Transverse colon (tissue), 4 donors: ENCODE measurements at regions not wholly inside any gene's neighbourhood (a gene's known extent, or its start where the extent isn't known, plus 50 kb on each side); places are given as distances from the start of the nearest gene placed in this dataset.

Experiments used
- DNase-seq: peaks from one replicate; pipeline ENCODE4 v3.0.0-alpha.2; 2019
- H3K27ac ChIP-seq, 4 donors: fragments of 200-600 bp; sonication (generic); 2 replicates each; pipeline ENCODE4 v1.5.1; 2016 to 2018; ENCODE audit warnings: inconsistent platforms in 4 of 4
- H3K27me3 ChIP-seq: fragments of 200-600 bp; sonication (generic); 2 replicates; pipeline ENCODE4 v1.5.1; 2017; ENCODE audit warnings: inconsistent platforms
- H3K36me3 ChIP-seq, 4 donors: fragments of 200-600 bp; sonication (generic); 2 replicates each; pipeline ENCODE4 v1.5.1; 2017 to 2019; ENCODE audit warnings: inconsistent platforms in 4 of 4
- H3K4me1 ChIP-seq, 4 donors: fragments of 200-600 bp; sonication (generic); 2 replicates each; pipeline ENCODE4 v1.5.1; 2017 to 2020; ENCODE audit warnings: inconsistent platforms in 4 of 4
- H3K4me3 ChIP-seq, 4 donors: fragments of 200-600 bp; sonication (generic); 1 replicate in 1 of 4; 2 replicates in 3 of 4; pipeline versions ENCODE4 v1.5.1 to v1.6.1; 2017 to 2019; ENCODE audit warnings: inconsistent platforms in 4 of 4
- H3K9me3 ChIP-seq, 2 donors: fragments of 200-600 bp; sonication (generic); 2 replicates each; pipeline ENCODE4 v1.5.1; 2017 to 2019; ENCODE audit warnings: inconsistent platforms in 2 of 2
- EP300 ChIP-seq: sonication (generic); formaldehyde crosslinking; IDR thresholded peaks from one replicate; pipeline ENCODE4 v1.6.1; 2017; ENCODE audit warnings: antibody characterized with exemption, low read depth
- POLR2A ChIP-seq: fragments of 450-650 bp; IDR thresholded peaks from one replicate; pipeline ENCODE4 v1.6.1; 2016; ENCODE audit warnings: antibody characterized with exemption, mild to moderate bottlenecking, moderate library complexity
- POLR2AphosphoS5 ChIP-seq, 3 donors: sonication (generic); formaldehyde crosslinking; IDR thresholded peaks; one replicate each; pipeline ENCODE4 v1.6.1; 2016; ENCODE audit warnings: antibody characterized with exemption in 3 of 3
- WGBS, 2 donors: methylation state at CpG; one replicate each; pipeline ENCODE4 v1.1.5; 2018; ENCODE audit warnings: low coverage in 1 of 2; 5-methylcytosine and 5-hydroxymethylcytosine counted together
- in situ Hi-C, 4 donors: fragments of 200-750 bp; cut with MboI; loops; one replicate each; pipeline versions ENCODE4 v1.15.0 to v1.15.1; 2017; ENCODE audit warnings: low sequenced_read_pairs in 3 of 4, low pct_ligation_motif_present in 1 of 4, low pct_unique_long_range_greater_than_20kb in 1 of 4
- intact Hi-C: fragments of 100-400 bp; cut with DNase I; formaldehyde crosslinking; loops from one replicate; pipeline ENCODE4 v1.15.1; 2023; ENCODE audit warnings: low total_unique reads
- TF ChIP-seq, protein P1 (sequence below), 5 experiments: fragments of 200-600 bp in 3 of 5; fragments of 450-650 bp in 2 of 5; sonication (generic) in 3 of 5; IDR thresholded peaks; 1 replicate in 2 of 5; 2 replicates in 3 of 5; pipeline ENCODE4 v1.5.1; 2016 to 2017; ENCODE audit warnings: antibody characterized with exemption in 5 of 5, inconsistent platforms in 3 of 5, mild to moderate bottlenecking in 2 of 5, moderate library complexity in 1 of 5

DNA sequence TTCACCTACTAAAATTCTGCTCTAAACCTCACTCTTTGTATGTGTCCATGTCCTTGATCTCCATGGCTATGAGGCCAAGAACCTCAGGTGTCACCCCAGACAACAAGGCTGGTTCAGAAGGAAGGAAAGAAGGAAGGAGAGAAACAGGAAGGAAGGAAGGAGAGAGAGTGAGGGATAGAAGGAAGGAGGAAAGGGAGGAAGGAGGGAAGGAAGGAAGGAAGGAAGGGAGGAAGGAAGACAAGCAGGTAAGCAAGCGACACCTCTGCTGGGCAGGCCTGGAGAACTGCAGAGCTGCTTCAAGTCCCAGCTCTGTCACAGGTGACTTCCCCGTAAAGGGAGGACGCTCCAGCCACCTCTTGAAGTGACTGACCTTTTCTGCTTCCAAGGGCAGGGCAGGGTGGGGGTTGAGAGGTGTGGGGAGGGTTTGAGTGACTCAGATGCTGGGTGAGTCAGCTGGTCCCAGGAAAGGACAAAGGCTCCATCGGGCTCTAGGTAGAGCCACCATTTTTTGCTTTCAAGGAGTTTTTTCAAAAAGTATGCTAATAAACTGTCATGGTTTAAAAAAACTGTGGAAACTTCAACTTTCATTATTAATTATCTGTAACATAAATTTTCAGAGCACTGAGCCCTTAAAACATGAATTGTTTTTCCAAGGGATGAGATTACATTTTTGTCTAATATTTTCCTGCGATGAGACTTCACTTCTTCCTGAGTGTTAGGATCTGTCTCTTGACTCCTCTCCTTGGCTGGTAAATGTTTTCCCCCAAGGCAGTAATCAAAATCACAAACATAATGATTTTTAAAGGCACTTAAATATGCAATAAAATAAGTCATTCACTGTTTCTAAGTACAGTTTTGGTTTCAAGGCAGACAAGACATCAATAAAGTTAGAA is 90.1 kb upstream of the L3MBTL4 start:
- no peaks in the 10 kb centered on the region for H3K4me1 ChIP-seq
- in situ Hi-C loops (loop anchor here in 1 of 4 donors (25.0 kb wide), 1 partner anchor 618 kb away; the partner anchor contains the start of gene TMEM200C), intact Hi-C loops (loop anchor here (1.0 kb wide), 1 partner anchor 29 kb away; no protein-coding TSS in a partner anchor)
- no peak overlapping the region for H3K27ac ChIP-seq
- H3K36me3 ChIP-seq, result no peaks in the 10 kb centered on the region
- no peak overlapping the region for H3K4me3 ChIP-seq
- H3K9me3 ChIP-seq, result no peaks in the 10 kb centered on the region
- H3K27me3 ChIP-seq, result no peaks in the 10 kb centered on the region
- no peak for DNase-seq
- 66 to 78% methylated on average over 4 to 5 of the region's 5 CpGs for WGBS, 2 donors
- TF ChIP-seq POLR2AphosphoS5 (IDR thresholded peaks at IDR 0.05) (no peak), POLR2A (no peak), EP300 (no peak)
- TF ChIP-seq, protein P1, sequence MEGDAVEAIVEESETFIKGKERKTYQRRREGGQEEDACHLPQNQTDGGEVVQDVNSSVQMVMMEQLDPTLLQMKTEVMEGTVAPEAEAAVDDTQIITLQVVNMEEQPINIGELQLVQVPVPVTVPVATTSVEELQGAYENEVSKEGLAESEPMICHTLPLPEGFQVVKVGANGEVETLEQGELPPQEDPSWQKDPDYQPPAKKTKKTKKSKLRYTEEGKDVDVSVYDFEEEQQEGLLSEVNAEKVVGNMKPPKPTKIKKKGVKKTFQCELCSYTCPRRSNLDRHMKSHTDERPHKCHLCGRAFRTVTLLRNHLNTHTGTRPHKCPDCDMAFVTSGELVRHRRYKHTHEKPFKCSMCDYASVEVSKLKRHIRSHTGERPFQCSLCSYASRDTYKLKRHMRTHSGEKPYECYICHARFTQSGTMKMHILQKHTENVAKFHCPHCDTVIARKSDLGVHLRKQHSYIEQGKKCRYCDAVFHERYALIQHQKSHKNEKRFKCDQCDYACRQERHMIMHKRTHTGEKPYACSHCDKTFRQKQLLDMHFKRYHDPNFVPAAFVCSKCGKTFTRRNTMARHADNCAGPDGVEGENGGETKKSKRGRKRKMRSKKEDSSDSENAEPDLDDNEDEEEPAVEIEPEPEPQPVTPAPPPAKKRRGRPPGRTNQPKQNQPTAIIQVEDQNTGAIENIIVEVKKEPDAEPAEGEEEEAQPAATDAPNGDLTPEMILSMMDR (IDR thresholded peaks at IDR 0.05), result no peak

DNA sequence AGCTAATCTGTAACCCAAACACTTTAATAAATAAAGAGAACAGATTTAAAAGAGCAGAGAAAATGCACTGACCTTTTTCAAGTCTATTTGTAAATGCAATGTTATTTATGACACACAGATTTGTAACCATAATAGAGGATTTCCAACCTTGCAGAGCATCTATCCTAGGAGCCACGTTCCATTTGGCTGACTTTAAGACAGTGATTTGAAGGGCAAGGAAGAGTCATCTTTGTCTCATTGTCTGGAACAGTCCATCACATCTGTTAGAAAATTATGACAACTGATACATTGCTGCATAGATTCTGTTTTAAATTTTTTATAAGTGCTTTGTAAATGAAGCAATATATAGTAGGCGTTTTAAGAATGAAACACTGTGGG is 90.8 kb upstream of the L3MBTL4 start:
- in situ Hi-C loops (loop anchor here in 1 of 4 donors (25.0 kb wide), 1 partner anchor 618 kb away; the partner anchor contains the start of gene TMEM200C), intact Hi-C loops (loop anchor here (1.0 kb wide), 1 partner anchor 29 kb away; no protein-coding TSS in a partner anchor)
- H3K27me3 ChIP-seq, result no peaks in the 10 kb centered on the region
- H3K4me3 ChIP-seq, result no peak overlapping the region
- no peak overlapping the region for H3K27ac ChIP-seq
- TF ChIP-seq POLR2AphosphoS5 (IDR thresholded peaks at IDR 0.05) (no peak), EP300 (no peak), POLR2A (no peak)
- TF ChIP-seq, protein P1 (IDR thresholded peaks at IDR 0.05), result no peak
- no peak for DNase-seq
- no peaks in the 10 kb centered on the region for H3K36me3 ChIP-seq
- H3K4me1 ChIP-seq, result no peaks in the 10 kb centered on the region
- whole genome bisulfite sequencing, 2 donors, result 39 to 57% methylated on average over 2 of the region's 2 CpGs
- H3K9me3 ChIP-seq, result no peaks in the 10 kb centered on the region

DNA sequence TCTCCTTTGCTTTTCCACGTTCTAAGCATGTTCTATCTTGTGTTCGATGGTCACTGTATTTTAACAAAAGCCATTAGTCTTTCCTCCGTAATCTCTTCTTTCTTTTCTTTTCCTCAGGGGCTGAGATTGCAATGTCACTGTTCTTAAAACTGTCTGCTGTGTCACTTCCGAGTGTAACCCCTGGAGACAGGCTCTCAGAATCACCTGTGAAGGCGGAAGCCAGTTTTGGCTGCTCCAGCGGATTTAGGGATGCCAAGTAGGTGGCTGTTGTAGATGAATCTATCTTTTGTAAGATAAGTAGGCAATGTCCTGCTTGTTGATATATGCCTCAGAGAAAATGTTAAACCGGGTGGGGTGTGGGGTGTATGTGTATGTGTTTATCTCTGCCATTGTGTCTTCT is 94.7 kb upstream of the L3MBTL4 start:
- H3K4me3 ChIP-seq, result no peak overlapping the region
- TF ChIP-seq, protein P1 (IDR thresholded peaks at IDR 0.05), result no peak
- TF ChIP-seq POLR2AphosphoS5 (IDR thresholded peaks at IDR 0.05), result no peak
- TF ChIP-seq EP300, result no peak
- TF ChIP-seq POLR2A, result no peak
- H3K9me3 ChIP-seq, result no peaks in the 10 kb centered on the region
- WGBS, 2 donors, result 56 to 72% methylated on average over 7 of the region's 7 CpGs
- no peaks in the 10 kb centered on the region for H3K27me3 ChIP-seq
- DNase-seq, result no peak
- intact Hi-C loops, result no loop called here
- H3K4me1 ChIP-seq, result no peaks in the 10 kb centered on the region
- in situ Hi-C loops, result loop anchor here in 1 of 4 donors (25.0 kb wide), 1 partner anchor 622 kb away; the partner anchor contains the start of gene TMEM200C
- H3K36me3 ChIP-seq, result no peaks in the 10 kb centered on the region
- H3K27ac ChIP-seq, result no peak overlapping the region

DNA sequence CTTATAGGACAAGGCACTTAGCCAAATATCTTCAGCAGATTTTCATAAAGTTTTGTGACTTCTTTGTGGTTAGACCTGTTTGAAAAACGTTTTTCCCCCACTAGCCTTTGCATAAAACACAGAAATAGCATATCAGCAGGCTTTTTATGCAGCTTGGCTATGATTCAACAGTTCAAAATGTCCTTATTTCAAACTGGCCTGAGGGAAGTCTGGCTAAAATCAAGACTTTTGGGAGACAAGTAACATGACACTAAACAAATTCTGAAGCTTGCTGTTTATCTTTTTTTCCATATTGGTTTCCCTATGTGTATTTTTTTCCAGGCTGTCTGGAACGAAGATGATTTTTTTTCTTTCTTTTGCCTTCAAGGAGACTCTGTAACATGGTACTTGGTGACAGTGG is 95.1 kb upstream of the L3MBTL4 start:
- no peak for DNase-seq
- Histone ChIP-seq H3K27me3 (no peaks in the 10 kb centered on the region), H3K27ac (no peak overlapping the region), H3K4me1 (no peaks in the 10 kb centered on the region), H3K4me3 (no peak overlapping the region), H3K36me3 (no peaks in the 10 kb centered on the region), H3K9me3 (peaks cover 0 to 1% of the 10 kb centered on the region in 2 donors)
- TF ChIP-seq POLR2A, result no peak
- no peak for TF ChIP-seq EP300
- TF ChIP-seq, protein P1 (IDR thresholded peaks at IDR 0.05), result no peak
- TF ChIP-seq POLR2AphosphoS5 (IDR thresholded peaks at IDR 0.05), result no peak
- WGBS, 2 donors, result 20 to 25% methylated on average over 1 to 2 of the region's 2 CpGs
- in situ Hi-C loops, result loop anchor here in 1 of 4 donors (25.0 kb wide), 1 partner anchor 623 kb away; the partner anchor contains the start of gene TMEM200C
- intact Hi-C loops, result no loop called here
